Fibroblast of gingiva (primary cell): ENCODE measurements at regions not wholly inside any gene's neighbourhood (a gene's known extent, or its start where the extent isn't known, plus 50 kb on each side); places are given as distances from the start of the nearest gene placed in this dataset.
A peak's percentile ranks its signal among the peaks of the same experiment; 100 is the strongest.
"Not testable (repeated sequence)": the region's sequence is repeated elsewhere in the genome, so short reads cannot be mapped to it uniquely, and the experiment has no call there.

ENCODE experiments used
- DNase-seq: peaks from one replicate; pipeline ENCODE4 v3.0.0-alpha.2; 2011; ENCODE audit warnings: low read depth

DNA sequence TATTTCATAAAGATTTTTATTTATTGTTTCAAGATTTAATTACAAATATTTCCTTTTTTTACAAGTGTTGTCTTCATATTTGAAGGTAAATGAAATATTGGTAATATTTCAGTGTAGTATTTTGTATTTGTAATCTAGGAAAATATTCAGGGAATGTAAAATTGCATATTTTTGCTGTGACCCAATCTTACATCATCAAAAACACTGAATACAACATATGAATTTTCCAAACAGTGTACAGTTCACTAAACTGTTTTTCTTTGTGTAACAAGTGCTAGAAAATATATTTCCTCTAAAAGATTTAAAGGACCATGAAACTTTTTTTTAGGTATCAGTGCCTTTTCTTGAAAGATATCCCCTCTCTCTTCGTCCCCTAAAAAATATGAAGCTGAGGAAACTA is 251.9 kb upstream of the KCND2 start:
- no peak for DNase-seq

DNA sequence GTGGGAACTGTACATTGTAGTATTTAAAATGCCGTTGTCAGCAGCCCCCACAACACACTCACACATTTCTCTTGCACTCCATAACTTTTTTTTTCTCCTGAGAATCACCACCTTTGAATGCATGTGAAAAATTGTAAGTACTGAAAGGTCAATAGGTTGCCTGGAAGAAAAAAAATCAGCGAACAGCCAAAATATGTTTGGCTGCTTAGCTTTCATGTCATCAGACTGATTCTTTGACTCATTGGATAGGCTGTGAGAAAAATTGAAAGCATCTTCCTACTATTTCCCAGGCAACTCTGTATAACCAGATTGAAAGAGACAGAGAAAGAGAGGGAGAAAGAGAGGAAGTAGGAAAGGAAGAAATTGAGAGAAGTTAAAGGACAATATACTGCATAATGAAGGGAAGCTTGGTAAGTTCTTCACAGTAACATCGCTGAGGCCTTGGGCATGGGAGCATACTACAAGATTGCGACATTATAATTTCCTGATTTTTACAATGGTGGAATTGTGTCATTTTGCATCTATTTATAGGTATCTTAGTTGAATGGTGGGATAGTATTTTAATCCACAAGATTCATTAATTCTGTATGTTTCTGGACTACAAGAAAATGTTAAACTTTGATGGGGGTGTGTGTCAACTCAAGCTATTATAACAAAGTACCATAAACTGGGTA is 249.3 kb upstream of the KCND2 start:
- DNase-seq = peak; percentile 12

DNA sequence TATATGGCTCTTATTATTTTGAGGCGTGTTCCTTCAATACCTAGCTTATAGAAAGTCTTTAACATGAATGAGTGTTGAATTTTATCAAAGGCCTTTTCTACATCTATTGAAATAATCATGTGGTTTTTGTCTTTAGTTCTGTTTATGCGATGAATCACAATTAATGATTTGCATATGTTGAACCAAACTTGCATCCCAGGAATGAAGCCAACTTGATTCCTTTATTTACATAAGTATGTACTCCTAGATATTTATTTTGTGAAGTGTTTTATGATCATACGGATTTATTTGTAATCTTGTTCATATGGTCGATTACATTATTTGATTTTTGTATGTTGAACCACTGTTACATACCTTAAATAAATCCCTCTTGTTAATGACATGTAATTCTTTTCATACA is 244.3 kb upstream of the KCND2 start:
- DNase-seq = peak; percentile 82

DNA sequence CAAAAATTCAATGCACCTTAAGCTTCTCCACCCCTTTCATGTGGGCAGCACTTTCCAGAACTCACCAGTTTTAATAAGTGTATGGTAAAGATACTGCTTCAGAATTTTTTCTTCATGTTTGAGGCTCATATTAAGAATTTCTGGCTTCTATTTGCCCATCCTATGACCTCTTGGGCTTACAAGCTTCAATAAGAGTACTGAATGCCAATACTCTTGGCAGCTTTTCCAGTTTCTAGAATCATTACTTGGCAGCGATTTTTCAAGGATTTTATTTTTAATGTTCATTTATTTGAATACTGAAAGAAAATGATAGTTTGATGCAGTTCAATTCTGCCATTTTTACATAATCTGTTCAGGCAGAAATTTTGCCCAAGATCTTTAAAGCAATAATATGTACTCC is 242.1 kb upstream of the KCND2 start:
- DNase-seq = peak; percentile 39

DNA sequence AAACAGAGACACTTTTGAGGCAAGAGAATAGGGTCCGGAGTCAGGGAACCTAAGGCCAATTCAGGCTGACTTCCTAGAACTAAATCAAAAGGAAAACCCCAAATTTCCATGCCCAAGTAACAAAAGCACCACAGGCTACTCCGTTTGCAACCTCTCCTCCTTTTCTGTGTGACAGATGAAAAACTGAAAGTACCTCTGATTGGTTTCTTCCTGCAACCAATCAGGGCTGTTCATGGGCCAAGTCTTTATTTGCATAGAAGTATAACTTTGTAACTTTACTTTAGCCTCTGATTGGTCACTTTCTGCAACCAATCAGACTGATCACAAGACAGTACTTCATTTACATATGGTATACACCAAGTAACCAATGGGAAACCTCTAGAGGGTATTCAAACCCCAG is 239.9 kb upstream of the KCND2 start:
- DNase-seq = peak; percentile 67

DNA sequence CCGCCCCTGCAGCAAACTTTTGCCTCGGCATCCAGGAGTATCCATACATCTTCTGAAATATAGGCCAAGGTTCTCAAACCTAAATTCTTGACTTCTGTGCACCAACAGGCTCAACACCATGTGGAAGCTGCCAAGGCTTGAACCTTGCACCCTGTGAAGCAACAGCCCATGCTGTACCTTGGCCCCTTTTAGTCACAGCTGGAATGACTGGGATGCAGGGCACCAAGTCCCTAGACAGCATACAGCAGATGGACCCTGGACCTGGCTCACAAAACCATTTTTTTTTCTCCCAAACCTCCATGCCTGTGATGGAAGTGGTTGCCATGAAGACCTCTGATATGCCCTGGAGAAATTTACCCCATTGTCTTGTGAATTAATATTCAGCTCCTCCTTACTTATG is 233.8 kb upstream of the KCND2 start:
- no peak for DNase-seq

DNA sequence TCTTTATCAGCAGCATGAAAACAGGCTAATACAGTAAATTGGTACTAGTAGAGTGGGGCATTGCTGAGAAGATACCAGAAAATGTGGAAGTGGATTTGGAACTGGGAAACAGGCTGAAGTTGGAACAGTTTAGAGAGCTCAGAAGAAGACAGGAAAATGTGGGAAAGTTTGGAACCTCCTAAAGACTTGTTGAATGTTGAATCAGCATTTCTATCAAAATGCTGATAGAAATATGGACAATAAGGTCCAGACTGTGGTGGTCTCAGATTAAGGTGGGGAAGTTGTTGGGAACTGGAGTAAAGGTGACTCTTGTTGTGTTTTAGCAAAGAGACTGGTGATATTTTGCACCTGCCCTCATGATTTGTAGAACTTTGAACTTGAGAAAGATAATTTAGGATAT is 231.2 kb upstream of the KCND2 start:
- no peak for DNase-seq

DNA sequence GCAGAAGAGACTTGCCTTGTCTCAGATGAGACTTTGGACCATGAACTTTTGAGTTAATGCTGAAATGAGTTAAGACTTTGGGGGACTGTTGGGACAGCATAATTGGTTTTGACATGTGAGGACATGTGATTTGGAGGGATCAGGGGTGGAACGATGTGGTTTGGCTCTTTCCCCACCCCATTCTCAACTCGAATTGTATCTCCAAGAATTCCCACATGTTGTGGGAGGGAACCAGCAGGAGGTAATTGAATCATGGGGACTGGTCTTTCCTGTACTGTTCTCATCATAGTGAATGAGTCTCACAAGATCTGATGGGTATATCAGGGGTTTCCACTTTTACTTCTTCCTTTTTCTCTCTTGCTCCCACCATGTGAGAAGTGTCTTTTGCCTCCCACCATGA is 229.7 kb upstream of the KCND2 start:
- no peak for DNase-seq

DNA sequence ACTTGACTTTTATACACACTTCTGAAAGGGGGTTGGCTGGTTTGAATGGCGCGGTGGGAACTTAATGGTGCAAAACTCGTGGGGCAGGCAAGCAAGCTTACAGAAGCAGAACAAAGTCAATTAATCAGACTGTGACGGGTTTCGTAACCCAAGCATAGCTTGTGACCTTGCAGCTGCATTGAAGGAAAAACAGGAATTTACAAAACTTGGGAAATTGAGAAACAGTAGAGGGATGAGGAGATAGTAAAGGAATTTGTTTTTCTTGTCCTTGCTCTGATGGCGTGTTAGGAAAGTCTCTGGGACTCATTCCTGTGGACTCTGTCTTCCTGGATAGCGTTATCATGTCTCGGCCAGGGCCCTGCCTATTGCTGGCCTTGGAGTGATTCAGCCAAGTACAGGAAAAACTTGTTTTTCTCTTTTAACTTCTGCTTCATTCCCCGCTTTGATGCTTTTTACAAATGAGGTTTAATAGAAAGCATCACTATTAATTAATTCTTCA is 220.0 kb upstream of the KCND2 start:
- DNase-seq = peak; percentile 97

DNA sequence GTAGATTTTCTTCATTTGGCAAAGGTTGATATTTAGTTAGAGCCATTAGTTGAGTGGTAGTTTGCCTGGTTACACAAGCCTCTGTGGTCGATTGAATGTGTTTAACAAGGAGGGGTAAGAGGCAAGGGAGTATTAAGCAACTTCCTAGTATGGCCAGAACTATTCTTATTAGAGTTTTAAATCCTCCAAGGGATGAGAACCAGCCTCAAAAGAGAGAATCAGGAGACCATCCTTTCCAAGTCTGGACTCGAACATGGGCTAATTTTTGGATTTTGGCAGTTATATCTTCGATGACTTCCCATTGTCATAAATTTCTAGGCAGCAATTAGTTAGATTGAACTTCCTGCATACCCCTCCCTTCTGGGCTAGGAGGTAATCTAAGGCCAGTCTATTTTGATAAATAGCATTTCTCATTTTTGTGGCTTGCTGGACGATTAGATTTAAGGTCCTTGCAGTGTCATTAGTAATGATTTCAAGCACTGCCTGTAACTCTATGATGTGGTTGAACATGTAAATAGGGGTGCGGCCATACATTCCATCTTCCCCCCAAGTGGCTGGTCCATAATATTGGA is 219.5 kb upstream of the KCND2 start:
- DNase-seq = peak; percentile 88

DNA sequence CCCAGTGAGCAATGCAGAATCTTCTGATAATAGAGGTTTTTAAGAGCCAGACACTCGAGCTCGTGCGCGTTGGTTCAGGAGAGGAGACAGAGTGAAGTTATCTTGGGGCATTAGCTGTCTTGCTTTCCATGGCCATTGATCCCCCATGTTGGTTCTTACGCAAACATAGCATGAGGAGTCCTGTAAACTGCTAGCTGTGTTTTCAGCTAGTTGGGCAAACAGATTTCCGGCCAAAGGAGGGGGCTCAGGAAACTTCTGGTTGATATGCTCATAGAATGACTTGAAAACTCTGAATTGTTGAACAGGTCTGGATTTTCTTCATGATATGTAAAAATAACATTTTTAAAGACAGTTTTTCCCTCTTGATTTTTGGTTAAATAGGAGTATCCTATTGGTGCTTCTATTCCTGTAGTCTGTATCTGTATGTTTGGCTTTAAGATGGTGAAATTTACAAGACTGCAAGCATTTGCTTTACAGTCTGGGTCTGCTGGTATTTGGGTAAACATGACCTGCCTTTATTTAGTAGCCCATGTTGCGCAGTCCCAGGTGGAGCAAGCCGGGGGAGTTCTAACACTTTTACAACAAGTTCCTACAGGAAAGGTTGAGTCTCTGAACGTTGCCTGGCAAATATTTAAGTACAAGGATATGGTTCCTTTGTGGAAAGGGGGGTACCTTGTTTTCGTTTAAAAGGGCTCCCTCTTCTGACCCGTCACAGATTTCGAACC is 218.4 kb upstream of the KCND2 start:
- no peak for DNase-seq

DNA sequence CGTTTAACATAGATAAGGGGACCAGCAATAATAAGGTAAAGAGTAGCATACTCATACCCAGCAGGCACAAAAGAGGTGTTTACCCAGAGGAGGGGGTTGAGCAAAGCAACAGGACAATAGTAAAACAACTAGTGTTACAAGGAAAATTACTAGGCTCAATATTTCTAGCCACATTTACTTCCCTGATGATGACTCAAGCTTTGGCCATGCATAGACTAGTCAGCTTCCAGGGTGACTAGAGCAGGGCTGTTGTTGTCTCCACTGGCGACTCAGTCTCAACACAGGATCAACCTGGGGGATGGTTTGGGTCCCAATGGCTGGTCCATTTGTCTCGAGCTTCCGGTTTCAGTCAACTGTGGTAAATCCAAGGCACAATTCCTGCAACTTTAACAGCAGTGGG is 217.7 kb upstream of the KCND2 start:
- peak; percentile 63 for DNase-seq

DNA sequence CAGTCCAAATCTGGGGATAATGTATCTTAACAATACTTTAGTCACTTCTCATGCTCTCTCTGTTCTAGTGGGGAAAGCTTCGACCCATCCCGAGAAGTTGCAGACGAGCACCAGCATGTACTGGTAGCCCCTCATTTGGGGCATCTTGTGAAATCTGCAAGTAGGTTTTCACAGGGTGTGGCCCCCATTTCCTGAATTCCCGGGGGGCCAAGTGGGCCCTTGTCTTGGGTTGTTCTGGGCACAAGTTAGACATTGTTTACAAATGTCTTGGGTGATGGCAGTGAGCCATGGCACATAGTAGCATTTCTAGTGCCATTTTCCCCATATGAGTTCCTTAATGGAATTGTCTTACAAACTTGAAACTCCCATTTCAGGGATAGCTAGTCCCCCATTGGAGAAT is 216.7 kb upstream of the KCND2 start:
- no peak for DNase-seq

DNA sequence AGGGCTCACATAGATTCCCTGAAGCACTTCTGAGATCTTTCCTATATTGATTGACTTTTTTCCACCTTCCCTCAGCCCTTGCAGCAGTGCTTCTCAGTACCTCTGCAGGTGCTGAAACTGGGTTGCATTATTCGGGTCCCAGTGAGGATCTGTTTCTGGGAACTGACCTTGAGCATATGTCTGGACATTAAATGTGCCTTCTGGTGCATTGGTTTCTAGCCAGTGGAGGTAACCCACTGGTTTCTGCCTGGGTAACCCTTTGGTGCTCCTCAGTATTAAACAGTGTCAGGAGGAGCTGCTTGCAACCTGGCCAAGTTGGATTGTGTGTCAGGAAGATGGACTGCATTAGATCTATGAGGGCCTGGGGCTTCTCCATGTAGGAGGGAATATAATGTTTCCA is 213.3 kb upstream of the KCND2 start:
- no peak for DNase-seq

DNA sequence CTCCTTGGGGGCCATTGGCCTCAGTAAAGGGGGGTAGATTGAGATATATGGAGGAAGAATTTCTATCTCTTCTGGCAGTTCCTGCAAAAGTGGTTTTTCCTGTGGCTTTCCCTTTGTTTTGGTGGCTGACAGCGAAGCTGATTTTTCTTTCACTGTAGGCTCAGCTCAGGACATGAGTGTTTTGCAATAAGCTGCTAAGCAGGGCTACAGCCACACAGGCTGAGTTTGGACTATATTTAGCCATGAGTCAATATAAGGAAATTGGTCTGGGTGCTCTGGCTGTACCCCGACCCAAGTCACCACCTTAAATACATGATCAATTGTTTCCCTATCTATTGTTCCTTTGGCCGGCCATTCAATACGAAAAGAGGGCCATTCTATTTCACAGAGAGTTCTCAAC is 212.7 kb upstream of the KCND2 start:
- DNase-seq = peak; percentile 45

DNA sequence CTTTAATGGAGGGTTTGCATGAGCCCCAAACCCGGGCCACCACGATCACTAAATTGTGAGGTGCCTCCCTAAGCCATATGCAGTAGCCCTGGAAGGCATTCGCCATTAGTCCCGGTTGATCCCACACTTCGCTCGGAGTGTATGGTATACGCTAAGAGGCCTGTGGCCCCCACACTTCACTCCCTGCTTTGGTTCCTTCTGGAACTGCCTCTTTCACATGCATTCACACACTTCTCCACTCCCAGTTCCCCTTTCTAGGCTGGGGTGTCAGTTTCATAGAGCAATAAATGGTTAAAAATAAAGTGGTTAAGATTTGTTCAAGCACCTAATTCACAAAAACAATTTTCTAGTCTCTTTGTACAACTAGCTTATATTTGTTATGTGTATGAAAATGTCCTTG is 212.1 kb upstream of the KCND2 start:
- no peak for DNase-seq

DNA sequence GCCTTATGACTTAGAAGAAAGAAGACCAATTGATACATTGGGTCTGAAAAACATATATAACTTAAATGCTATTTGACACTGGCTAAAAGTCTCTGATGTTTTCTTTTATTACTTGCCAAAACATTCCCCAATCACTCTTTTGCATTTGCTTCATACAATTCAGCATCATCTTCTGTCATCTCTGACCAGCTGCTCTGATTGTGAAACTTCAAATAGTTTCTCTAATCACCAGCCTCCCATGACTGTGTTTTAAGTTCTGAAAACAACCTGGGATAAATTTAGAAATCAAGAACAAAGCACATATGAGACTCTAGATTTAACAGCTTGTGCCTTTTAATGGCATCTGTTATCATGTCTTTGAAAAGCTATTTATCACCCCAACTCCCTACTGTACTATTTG is 208.4 kb upstream of the KCND2 start:
- DNase-seq = peak; percentile 89

DNA sequence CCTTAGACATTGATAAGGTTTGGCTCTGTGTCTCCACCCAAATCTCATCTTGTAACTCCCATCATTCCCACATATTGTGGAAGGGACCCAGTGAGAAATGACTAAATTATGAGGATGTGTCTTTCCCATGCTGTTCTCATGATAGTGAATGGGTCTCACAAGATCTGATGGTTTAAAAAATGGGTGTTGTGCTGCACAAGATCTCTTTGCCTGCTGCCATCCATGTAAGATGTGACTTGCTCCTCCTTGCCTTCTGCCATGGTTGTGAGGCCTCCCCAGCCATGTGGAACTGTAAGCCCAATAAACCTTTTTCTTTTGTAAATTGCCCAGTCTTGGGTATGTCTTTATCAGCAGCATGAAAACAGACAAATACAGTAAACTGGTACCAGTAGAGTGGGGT is 206.1 kb upstream of the KCND2 start:
- DNase-seq = not testable (repeated sequence)

DNA sequence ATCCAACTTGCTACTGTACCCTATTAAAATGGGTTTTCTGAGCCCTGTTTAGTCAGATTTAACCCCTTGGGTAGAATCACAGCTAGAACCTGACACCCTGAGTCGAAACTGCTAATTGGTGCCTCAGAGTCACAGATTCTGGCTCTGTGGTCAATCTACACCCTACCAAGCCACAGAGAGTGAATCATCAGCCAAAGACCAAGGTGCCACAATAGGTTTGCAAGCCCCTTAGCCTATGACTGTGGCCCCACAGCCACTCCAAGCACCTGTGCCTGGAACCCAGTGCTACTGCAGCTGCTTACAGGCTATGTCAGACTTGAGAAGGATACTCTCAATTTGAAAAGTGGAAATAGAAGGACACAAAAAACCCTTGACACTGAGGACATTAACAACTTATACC is 202.8 kb upstream of the KCND2 start:
- no peak for DNase-seq

DNA sequence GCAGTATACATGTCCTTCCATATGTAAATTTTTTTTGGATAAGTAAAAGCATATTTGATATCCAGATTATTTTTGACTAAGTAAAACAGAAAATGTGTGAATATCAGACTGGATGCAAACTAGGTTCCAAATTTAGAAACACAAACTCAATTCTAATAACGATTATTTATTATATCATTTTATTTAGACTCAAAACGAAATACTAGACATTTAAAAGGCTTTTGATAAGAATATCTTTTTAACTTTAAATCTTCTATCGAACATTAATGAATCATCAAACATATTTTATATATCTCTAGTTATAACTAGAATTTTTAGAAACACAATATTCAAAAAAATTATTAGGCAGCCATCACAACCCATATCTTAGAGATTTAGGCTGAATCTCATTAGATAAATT is 195.2 kb upstream of the KCND2 start:
- DNase-seq = no peak

DNA sequence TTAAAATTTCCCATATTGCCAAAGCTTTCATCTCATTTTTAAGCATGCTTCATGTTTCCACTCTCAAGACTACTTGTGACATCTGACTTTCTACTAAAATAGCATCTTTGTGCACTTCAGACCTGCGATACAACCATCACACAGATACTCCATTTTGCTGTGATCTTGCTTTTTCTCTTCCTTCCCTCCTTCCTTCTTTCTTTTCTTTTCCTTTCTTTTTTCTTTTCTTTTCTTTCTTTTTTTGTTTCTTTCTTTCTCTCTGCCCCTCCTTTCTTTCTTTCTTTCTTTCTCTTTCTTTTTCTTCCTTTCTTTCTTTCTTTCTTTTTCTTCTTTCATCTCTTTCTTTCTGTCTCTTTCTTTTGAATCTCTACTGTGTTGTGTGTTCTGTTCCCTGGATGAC is 194.0 kb upstream of the KCND2 start:
- no peak for DNase-seq

DNA sequence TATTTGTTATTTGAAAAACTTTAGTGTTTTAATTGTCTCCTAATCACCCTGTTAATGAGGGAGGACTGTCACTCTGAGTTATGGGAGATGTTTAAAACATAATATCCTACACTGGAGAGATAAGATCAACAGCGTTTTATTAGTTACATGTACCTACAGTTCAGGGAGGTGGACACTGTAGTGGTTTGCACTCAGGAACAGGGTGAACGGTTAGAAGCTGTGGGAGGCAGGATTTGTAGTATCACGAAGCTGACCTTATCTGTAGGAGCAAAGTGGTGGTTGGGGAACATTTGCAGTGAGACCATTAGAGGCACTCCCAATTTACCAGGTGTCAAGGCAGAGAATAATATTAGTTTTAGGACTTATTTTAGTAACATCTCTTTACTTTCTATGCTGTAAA is 193.3 kb upstream of the KCND2 start:
- no peak for DNase-seq

DNA sequence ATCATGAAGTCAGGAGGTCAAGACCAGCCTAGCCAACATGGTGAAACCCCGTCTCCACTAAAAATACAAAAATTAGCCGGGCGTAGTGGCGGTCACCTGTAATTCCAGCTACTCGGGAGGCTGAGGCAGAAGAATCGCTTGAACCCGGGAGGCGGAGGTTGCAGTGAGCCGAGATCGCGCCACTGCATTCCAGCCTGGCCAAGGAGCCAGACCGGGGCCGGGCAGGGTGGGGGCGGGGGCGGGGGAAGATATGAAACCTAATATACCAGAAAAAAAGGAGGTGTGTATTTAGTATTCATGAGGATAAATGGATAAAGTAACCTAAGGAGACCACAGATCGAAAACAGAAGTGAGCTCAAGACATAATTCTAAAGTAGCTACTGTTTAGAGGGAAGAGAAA is 186.5 kb upstream of the KCND2 start:
- DNase-seq = not testable (repeated sequence)

DNA sequence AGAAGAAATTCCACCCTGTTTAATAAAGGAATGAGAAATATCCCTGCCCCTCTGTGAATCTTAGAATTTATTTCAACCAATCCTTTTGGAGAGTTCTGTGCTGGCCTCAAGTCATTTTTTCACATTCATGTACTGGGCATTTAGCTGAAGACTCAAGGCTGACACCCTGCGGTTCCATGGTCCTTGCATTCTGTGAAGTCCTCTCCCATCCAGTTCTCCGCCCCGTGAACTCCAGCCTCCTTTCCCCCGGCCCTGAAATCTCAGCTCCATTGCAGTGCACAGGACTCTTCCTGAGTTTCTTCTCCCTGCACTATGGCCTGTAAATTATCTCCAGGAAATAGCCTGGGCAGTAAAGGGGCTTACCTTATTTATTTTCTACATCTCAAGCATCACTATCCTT is 183.0 kb upstream of the KCND2 start:
- peak; percentile 2 for DNase-seq
